ENCODE measurements at regions not wholly inside any gene's neighbourhood (a gene's known extent, or its start where the extent isn't known, plus 50 kb on each side); places are given as distances from the start of the nearest gene placed in this dataset.

GRCh38 chr15:31265871-31266711 lies 60.5 kb upstream of the KLF13 start:
- no peak for DNase-seq (ENCODE audit: low read depth)
- no peak overlapping the region for H3K4me3 ChIP-seq (replicated peaks; ENCODE audit: low read depth, low read length)
- no peak for TF ChIP-seq CTCF (IDR thresholded peaks at IDR 0.05; ENCODE audit: low read length, missing control alignments)

GRCh38 chr15:31266712-31267111 lies 59.9 kb upstream of the KLF13 start:
- TF ChIP-seq CTCF (IDR thresholded peaks at IDR 0.05; ENCODE audit: low read length, missing control alignments) = no peak
- H3K4me3 ChIP-seq (replicated peaks; ENCODE audit: low read depth, low read length) = no peak overlapping the region
- DNase-seq (ENCODE audit: low read depth) = no peak

- DNase-seq (ENCODE audit: low read depth) = no peak
- no peak overlapping the region for H3K4me3 ChIP-seq (replicated peaks; ENCODE audit: low read depth, low read length)
- TF ChIP-seq CTCF (IDR thresholded peaks at IDR 0.05; ENCODE audit: low read length, missing control alignments) = no peak
These were observed 59.2 kb upstream of the KLF13 start for GRCh38 chr15:31267161-31268107.

- no peak for DNase-seq (ENCODE audit: low read depth)
- H3K4me3 ChIP-seq (replicated peaks; ENCODE audit: low read depth, low read length) = no peak overlapping the region
- no peak for TF ChIP-seq CTCF (IDR thresholded peaks at IDR 0.05; ENCODE audit: low read length, missing control alignments)
These were observed 58.5 kb upstream of the KLF13 start for GRCh38 chr15:31268108-31268501.

- no peak overlapping the region for H3K4me3 ChIP-seq (replicated peaks; ENCODE audit: low read depth, low read length)
- DNase-seq (ENCODE audit: low read depth) = no peak
- TF ChIP-seq CTCF (IDR thresholded peaks at IDR 0.05; ENCODE audit: low read length, missing control alignments) = no peak
These were observed 57.5 kb upstream of the KLF13 start for GRCh38 chr15:31268911-31269784.

- H3K4me3 ChIP-seq (replicated peaks; ENCODE audit: low read depth, low read length) = no peak overlapping the region
- DNase-seq (ENCODE audit: low read depth) = no peak
- no peak for TF ChIP-seq CTCF (IDR thresholded peaks at IDR 0.05; ENCODE audit: low read length, missing control alignments)
These were observed 56.6 kb upstream of the KLF13 start for GRCh38 chr15:31269816-31270575.

Measured in fibroblast of pulmonary artery (primary cell).